ENCODE measurements at regions not wholly inside any gene's neighbourhood (a gene's known extent, or its start where the extent isn't known, plus 50 kb on each side); places are given as distances from the start of the nearest gene placed in this dataset.

GRCh38 chr12:67428431-67428830 lies 159.3 kb downstream of the CAND1 start:
- no peak for DNase-seq

GRCh38 chr12:67430708-67431335 lies 161.7 kb downstream of the CAND1 start:
- no peak for DNase-seq

DNA sequence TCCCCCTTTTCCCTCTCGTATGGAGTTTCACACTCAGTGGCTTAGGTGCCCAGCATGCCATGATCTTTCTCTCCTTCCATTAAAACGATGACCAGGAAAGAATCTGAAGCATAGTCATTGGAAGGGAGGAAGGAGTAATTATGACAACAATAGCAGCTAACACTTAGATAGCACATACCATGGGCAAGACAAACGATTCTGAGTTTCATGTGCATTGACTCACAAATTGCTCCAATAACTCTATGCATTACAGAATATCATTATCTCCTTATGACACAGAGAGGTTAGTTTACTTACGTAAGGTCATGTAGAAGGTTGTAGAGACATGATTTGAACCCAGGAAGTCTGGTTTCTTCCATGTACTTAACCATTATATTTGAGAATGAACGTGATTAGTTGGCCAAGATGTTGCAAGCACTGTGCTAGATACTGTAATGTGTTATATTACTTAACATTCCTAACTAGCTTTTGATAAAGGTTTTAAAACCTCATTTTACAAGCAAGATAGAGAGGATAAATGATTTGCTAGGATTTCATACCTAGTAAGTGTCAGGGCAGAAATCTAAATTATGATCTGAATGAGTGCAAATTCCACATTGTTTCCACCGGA lies 162.4 kb downstream of the CAND1 start:
- no peak for DNase-seq

DNA sequence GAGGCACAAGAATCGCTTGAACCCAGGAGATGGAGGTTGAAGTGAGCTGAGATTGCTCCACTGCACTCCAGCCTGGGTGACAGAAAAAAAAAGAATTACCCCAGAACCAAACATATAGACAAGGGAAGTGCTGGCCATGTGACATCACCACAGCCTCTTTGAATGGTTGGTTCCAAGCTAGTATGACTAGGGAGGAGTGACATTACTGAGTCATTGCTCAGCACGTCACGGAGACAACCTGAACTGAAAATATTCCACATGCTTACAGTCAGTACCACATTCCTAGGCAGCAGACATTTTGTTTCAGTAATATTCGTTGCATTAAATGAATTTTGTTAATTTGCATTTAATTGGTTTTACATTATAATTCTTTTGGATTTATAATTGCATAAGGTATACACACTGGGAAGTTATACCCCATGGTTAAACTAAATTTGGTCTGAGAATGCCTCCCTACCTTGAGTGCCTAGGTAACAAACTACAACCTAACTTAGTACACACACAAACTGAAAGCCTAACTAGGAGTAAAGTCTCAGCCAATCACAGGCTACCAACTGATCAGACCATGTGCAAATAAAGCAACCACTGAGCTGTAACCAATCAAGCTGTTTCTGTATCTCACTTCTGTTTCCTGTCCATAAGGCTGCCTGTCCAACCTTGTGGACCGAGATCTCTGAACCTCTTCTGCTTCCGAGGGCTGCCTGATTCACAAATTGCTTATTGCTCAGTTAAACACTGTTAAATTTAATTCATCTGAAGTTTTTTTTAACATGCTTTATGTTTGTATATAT lies 164.4 kb downstream of the CAND1 start:
- DNase-seq = no peak

GRCh38 chr12:67434671-67435370 lies 165.7 kb downstream of the CAND1 start:
- no peak for DNase-seq

DNA sequence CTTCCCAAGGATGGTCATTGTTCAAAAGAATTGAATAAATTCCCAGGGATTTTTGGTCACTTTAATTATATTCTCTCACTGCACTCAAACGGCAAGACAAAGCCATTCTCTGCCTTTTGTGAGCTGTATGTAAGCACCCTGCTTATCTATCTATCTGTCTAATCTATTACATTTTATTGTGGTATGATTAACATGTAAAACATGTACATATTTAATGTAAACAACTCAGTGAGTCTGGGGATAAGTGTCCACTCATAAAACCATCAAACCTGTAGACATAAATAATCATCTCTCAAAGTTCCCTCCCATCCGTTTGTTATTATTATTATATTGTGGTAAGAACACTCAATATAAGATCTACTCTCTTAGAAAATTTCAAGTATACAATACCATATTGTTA lies 167.1 kb downstream of the CAND1 start:
- no peak for DNase-seq

- DNase-seq = no peak
Measured at GRCh38 chr12:67437011-67437410, 167.9 kb downstream of the CAND1 start.

- DNase-seq = no peak
Measured at GRCh38 chr12:67439611-67440010, 170.5 kb downstream of the CAND1 start.

DNA sequence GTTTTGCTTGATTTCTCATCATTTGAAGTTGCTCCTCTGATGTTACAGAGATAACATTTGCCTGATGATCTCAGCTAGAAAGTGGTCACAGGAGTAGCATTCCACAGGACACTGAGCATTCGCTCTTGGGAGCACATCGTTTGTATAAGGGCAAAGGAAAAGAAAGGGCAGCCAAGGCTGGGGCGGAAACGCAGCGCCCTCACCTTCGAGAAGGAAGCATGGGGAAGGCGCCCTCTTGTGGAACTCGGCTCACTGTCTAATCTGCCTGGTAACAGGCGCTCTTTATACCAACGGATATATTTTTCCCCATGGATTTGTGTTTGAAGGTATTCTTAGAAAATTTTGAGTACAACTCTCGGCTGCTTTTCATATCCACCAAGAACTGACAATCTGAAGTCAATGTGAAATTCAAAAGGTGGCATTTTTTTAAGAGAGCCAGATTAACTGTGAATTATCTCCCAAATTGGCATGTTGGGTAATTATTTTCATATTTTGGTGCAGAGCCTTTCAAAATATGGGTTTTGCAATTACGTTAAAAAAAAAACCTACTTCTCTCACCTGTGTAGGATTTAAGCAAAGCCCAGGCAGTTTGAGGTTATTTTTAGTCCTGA lies 172.7 kb downstream of the CAND1 start:
- DNase-seq = peak; percentile 48

DNA sequence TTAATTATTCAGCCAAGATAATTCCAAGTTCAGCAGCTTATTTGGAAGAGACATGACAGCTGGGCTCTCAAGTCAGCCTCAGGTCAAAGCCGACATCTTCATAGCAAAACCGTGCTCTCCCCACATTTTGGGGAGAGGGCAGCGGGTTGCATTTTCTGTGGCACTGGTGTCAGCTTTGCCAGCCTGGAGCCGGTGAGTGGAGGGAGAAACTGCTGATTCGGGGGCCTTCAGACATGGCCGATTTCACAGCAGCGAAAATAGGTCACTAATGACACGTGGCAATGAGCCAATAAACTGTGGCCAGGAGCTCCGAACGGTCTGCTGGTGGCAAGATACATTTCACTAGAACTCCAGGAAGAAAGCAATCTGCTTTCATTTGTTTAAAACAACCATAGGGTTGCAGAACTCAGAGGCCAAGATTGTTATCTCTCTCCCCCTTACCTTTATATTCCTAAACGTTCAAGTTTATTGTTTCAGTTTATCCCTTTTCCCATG lies 173.2 kb downstream of the CAND1 start:
- DNase-seq = no peak

GRCh38 chr12:67442896-67443295 lies 173.7 kb downstream of the CAND1 start:
- no peak for DNase-seq

DNA sequence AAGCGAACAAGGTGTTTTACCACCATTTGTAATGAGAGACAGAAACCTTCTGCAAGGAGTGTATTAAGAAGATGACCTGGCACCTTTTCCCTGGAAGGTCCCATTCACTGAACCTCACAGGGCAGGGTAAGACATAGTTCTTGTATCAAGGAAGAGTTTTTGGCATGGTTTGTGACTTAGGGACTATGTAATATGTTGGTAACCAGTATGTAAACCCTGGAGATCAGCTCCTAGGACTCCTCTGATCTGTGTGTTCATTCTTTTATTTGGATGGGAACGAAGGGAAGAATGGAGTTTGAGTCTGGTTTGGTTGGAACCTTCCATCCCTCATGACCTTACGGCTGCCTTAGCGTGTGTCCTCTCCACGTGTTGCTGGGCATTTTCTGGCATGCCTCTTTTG lies 175.4 kb downstream of the CAND1 start:
- no peak for DNase-seq

DNA sequence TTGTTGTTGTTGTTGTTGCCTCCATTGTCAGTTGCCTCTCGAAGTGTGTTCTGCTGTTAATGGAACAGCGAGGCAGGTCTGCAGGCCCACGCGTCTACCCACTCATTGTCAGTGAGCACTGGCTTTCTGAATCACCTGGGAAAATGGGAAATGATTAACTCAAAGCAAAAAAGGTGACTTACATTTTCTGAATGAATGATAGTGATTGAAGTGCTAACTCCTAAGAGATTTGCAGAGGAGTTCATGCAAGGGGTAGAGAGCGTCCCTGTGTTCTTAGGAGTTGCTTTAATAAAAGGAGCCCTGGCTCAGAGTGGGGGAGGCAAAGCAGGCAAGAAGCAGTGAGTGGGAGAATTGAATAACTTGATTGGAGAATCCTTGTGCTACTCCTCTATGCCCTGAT lies 177.6 kb downstream of the CAND1 start:
- no peak for DNase-seq

GRCh38 chr12:67447180-67447579 lies 178.0 kb downstream of the CAND1 start:
- no peak for DNase-seq

GRCh38 chr12:67449591-67450052 lies 180.5 kb downstream of the CAND1 start:
- DNase-seq = no peak

DNA sequence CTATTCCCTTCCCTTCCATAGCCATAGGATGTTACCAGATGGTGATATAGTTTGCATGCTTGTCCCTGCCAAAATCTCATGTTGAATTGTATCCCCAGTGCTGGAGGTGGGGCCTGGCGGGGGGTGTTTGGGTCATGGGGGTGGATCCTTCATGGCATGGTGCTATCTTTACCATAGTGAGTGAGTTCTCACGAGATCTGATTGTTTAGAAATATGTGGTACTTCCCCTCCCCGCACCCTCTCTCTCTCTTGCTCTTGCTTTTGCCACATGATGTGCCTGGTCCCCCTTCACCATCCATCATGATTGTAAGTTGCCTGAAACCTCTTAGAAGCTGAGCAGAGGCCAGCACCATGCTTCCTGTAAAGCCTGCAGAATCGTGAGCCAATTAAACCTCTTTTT lies 181.3 kb downstream of the CAND1 start:
- no peak for DNase-seq

- no peak for DNase-seq
Measured at GRCh38 chr12:67451206-67451605, 182.0 kb downstream of the CAND1 start.

- DNase-seq = no peak
Measured at GRCh38 chr12:67452119-67452805, 183.1 kb downstream of the CAND1 start.

DNA sequence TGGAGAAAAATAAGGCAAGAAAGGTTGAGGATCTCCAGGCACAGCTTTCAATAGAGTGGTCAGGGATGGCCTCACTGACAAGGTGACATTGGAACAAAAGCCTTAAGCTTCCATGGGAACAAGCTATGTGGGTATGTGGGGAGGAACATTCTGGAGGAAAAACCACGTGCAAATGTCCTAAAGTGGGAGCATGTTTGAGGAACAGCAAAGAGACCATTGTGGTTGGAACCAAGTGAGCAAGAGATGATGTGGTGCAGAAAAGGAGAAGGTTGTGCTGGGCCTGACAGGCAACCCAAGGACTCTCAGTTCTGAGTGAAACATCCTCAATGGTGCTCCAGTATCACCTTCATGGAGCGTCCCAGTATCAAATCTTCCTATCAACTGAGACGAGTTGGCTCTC lies 184.0 kb downstream of the CAND1 start:
- DNase-seq = no peak

DNA sequence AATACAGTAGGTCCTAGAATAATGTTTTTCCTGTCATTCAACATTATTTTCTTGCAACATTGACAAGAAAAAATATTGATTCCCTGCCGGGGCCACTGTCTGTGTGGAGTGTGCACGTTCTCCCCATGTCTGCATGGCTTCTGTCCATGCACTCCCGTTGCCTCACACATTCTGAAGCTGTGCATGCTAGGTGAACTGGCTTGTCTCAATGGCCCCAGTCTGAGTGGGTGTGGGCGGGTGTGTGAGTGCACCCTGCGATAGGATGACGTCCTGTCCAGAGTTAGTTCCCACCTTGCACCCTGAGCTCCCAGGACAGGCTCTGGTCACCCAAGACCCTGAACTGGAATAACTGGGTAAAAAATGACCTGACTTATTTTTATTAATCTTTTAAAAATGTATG lies 186.1 kb downstream of the CAND1 start:
- DNase-seq = no peak

DNA sequence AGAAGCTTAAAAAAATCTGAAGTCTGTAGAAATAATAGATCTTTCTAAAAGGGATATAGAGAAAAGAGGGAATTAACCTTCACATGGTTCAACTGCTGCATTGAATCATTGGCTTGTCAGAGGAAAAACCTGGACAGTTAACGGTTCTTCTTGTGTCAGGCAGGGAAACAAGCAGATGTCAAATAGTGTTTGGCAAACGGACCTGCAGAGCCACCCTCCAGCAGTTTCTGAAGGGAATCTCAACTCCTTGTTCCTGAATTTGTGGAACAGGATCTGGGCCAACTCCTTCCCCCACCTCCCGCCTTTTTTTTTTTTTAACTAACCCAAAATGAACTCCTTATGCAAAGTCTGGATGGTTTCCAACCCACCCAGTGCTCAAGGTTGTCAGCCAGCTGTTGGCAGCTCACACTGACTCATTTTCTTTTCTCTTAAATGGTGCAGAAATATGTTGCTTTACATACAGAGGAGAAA lies 187.3 kb downstream of the CAND1 start:
- no peak for DNase-seq

DNA sequence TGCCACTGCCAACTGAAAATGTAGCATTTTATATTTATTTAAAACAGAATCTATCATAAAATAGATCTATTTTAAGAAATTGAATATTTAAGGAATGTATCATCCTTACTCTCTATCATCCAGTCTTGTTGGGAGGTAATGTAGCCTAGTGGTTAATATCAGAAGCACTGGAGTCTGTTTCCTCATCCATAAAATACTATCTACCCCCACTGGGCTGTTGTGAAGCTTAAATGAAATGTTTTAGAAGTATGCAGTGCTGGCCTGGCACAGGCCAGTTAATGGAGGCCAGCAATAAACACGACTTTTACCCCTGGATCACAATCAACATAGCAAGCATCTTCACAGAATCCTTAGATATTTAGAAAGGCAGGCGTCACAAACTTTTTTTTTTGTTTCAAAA lies 188.0 kb downstream of the CAND1 start:
- no peak for DNase-seq

Measured in 8988T (cell line).